HCT116 (cell line): ENCODE measurements at regions not wholly inside any gene's neighbourhood (a gene's known extent, or its start where the extent isn't known, plus 50 kb on each side); places are given as distances from the start of the nearest gene placed in this dataset.

Source experiments
- ATAC-seq: fragments of 200-7000 bp; cut with Tn5 transposase; 2 replicates; pipeline ENCODE4 v1.9.1; 2020; ENCODE audit warnings: mild to moderate bottlenecking, moderate library complexity
- BruUV-seq: library from RNA; stranded (reverse); fragments of 400-500 nt; replicated peaks from 2 replicates; lab custom pipeline; 2021; lab: Mats Ljungman, UMichigan
- CTCF ChIA-PET: fragments of 300-600 bp; sonication (Branson Sonifier 250); formaldehyde crosslinking; loops from one replicate; lab custom pipeline; 2021; ENCODE audit warnings: antibody characterized with exemption; lab: Charles Lee
- POLR2A ChIA-PET: fragments of 300-600, 350-600 bp; sonication (Branson Sonifier 250); formaldehyde crosslinking; loops from one replicate; lab custom pipeline; 2021; ENCODE audit warnings: antibody characterized with exemption; lab: Charles Lee
- RAD21 ChIA-PET, 2 experiments: fragments of 300-600 bp; sonication (Branson Sonifier 250); formaldehyde crosslinking; loops; one replicate each; lab custom pipeline; 2023; ENCODE audit warnings: low total read pairs in 2 of 2; ENCODE audit not compliant: uncharacterized antibody in 2 of 2, unreplicated experiment in 2 of 2, low non-redundant PET in 1 of 2; lab: Charles Lee
- DNase-seq: peaks from one replicate; pipeline ENCODE4 v3.0.0-alpha.2; 2010; ENCODE audit warnings: low read depth, low spot score
- H2AFZ ChIP-seq: fragments of 200-600 bp; shearing (Covaris generic), sonication (generic); 2 replicates; pipeline ENCODE4 v1.6.1; 2017; ENCODE audit warnings: low read depth, mixed run types, mixed read lengths, antibody characterized with exemption, low read length; ENCODE audit not compliant: poor library complexity, severe bottlenecking
- H3K27ac ChIP-seq: 2 replicates; pipeline ENCODE4 v1.5.1; 2012; ENCODE audit warnings: low read depth, low read length
- H3K27me3 ChIP-seq: fragments of 200-600 bp; sonication (generic); 2 replicates; pipeline ENCODE4 v1.6.1; 2016; ENCODE audit warnings: mixed run types, low read length, mixed read lengths; ENCODE audit not compliant: insufficient read depth
- H3K36me3 ChIP-seq, 2 experiments: fragments of 200-500 bp in 1 of 2; fragments of 200-600 bp in 1 of 2; sonication (Bioruptor generic) in 1 of 2; sonication (generic) in 1 of 2; 2 replicates each; pipeline versions ENCODE4 v1.5.1 to v1.6.1; 2014 to 2016; ENCODE audit warnings: low read length in 2 of 2, inconsistent platforms in 1 of 2, mixed read lengths in 1 of 2, mixed run types in 1 of 2; ENCODE audit not compliant: insufficient read depth in 2 of 2, control insufficient read depth in 1 of 2
- H3K4me1 ChIP-seq, 2 experiments: fragments of 200-600 bp in 1 of 2; sonication (generic) in 1 of 2; 2 replicates each; pipeline versions ENCODE4 v1.5.1 to v1.6.1; 2012 to 2017; ENCODE audit warnings: low read length in 2 of 2, inconsistent platforms in 1 of 2, mild to moderate bottlenecking in 1 of 2, mixed read lengths in 1 of 2, mixed run types in 1 of 2, moderate library complexity in 1 of 2; ENCODE audit not compliant: insufficient read depth in 2 of 2, control insufficient read depth in 1 of 2
- H3K4me2 ChIP-seq: fragments of 200-600 bp; sonication (generic); 2 replicates; pipeline ENCODE4 v1.6.1; 2017; ENCODE audit warnings: mixed run types, low read length, mixed read lengths
- H3K4me3 ChIP-seq, 2 experiments: fragments of 200-600 bp in 1 of 2; sonication (generic) in 1 of 2; replicated peaks in 1 of 2; 2 replicates each; pipeline ENCODE4 v1.5.1; 2011 to 2016; ENCODE audit warnings: low read length in 2 of 2, control low read depth in 1 of 2, low read depth in 1 of 2, mild to moderate bottlenecking in 1 of 2, mixed read lengths in 1 of 2, mixed run types in 1 of 2
- H3K79me2 ChIP-seq: fragments of 200-600 bp; sonication (generic); 2 replicates; pipeline ENCODE4 v1.6.1; 2017; ENCODE audit warnings: mild to moderate bottlenecking, mixed run types, low read length, moderate library complexity, mixed read lengths; ENCODE audit not compliant: insufficient read depth
- H3K9ac ChIP-seq: fragments of 200-600 bp; sonication (generic); 2 replicates; pipeline ENCODE4 v1.6.1; 2016; ENCODE audit warnings: low read length, mixed read lengths
- H3K9me2 ChIP-seq: fragments of 200-600 bp; sonication (generic), shearing (Covaris generic); 2 replicates; pipeline ENCODE4 v1.6.1; 2017; ENCODE audit warnings: mixed run types, mild to moderate bottlenecking, moderate library complexity; ENCODE audit not compliant: insufficient read depth
- H3K9me3 ChIP-seq, 2 experiments: fragments of 200-500 bp in 1 of 2; fragments of 200-600 bp in 1 of 2; sonication (Bioruptor generic) in 1 of 2; sonication (generic) in 1 of 2; 2 replicates each; pipeline ENCODE4 v1.6.1; 2014 to 2017; ENCODE audit warnings: low read length in 2 of 2, mixed read lengths in 2 of 2, inconsistent platforms in 1 of 2, low read depth in 1 of 2, mild to moderate bottlenecking in 1 of 2, mixed run types in 1 of 2, moderate library complexity in 1 of 2; ENCODE audit not compliant: control insufficient read depth in 1 of 2, insufficient read depth in 1 of 2
- H4K20me1 ChIP-seq: fragments of 200-600 bp; sonication (generic), shearing (Covaris generic); 2 replicates; pipeline ENCODE4 v1.6.1; 2017; ENCODE audit warnings: mixed run types, mild to moderate bottlenecking, moderate library complexity; ENCODE audit not compliant: insufficient read depth
- CBX3 ChIP-seq: IDR thresholded peaks from 2 replicates; pipeline ENCODE4 v1.6.1; 2012; ENCODE audit warnings: low read depth
- CEBPB ChIP-seq: IDR thresholded peaks from 2 replicates; pipeline ENCODE4 v1.6.1; 2012; ENCODE audit warnings: low read depth
- EZH2 ChIP-seq: fragments of 200-600 bp; sonication (generic); IDR thresholded peaks from 2 replicates; pipeline ENCODE4 v1.6.1; 2017; ENCODE audit warnings: antibody characterized with exemption, mixed run types
- JUND ChIP-seq: IDR thresholded peaks from 2 replicates; pipeline ENCODE4 v1.6.1; 2012
- POLR2A ChIP-seq: IDR thresholded peaks from 2 replicates; pipeline ENCODE4 v1.7.0; 2011; ENCODE audit warnings: borderline replicate concordance; ENCODE audit not compliant: insufficient read depth, insufficient read length; ENCODE audit errors: extremely low read depth
- RAD21 ChIP-seq: IDR thresholded peaks from 2 replicates; pipeline ENCODE4 v1.6.1; 2012; ENCODE audit warnings: low read depth, mild to moderate bottlenecking
- SP1 ChIP-seq: IDR thresholded peaks from 2 replicates; pipeline ENCODE4 v1.6.1; 2012; ENCODE audit warnings: low read depth
- SRF ChIP-seq: IDR thresholded peaks from 2 replicates; pipeline ENCODE4 v1.6.1; 2012; ENCODE audit warnings: low read depth
- YY1 ChIP-seq: IDR thresholded peaks from 2 replicates; pipeline ENCODE4 v1.6.1; 2011; ENCODE audit warnings: low read length, low read depth, moderate library complexity, mild to moderate bottlenecking; ENCODE audit not compliant: insufficient replicate concordance; ENCODE audit errors: extremely low read depth
- ZFX ChIP-seq: fragments of 450-650 bp; IDR thresholded peaks from 2 replicates; pipeline ENCODE4 v1.6.1; 2017
- intact Hi-C: fragments of 100-400 bp; cut with micrococcal nuclease; formaldehyde crosslinking; loops from 2 replicates; pipeline ENCODE4 v1.10.0; 2022
- TF ChIP-seq, protein P1 (sequence below): IDR thresholded peaks from 2 replicates; pipeline ENCODE4 v1.6.1; 2011; ENCODE audit warnings: mild to moderate bottlenecking, low read length, moderate library complexity; ENCODE audit not compliant: insufficient replicate concordance; ENCODE audit errors: extremely low read depth
- TF ChIP-seq, protein P2 (sequence below), 3 experiments: fragments of 200-600 bp in 1 of 3; sonication (generic) in 1 of 3; IDR thresholded peaks in 2 of 3; conservative IDR thresholded peaks in 1 of 3; 2 replicates each; pipeline ENCODE4 v1.5.1; 2012 to 2017; ENCODE audit warnings: low read depth in 2 of 3, low read length in 2 of 3, antibody characterized with exemption in 1 of 3, borderline replicate concordance in 1 of 3, control low read depth in 1 of 3, mild to moderate bottlenecking in 1 of 3, mixed read lengths in 1 of 3, mixed run types in 1 of 3, moderate library complexity in 1 of 3; ENCODE audit not compliant: insufficient read depth in 1 of 3
- TF ChIP-seq, protein P3 (sequence below): IDR thresholded peaks from 2 replicates; pipeline ENCODE4 v1.6.1; 2012; ENCODE audit warnings: low read depth

GRCh38 chr10:60575105-60575504 is 185.4 kb upstream of the ANK3 start (continued):
- TF ChIP-seq, protein P1, sequence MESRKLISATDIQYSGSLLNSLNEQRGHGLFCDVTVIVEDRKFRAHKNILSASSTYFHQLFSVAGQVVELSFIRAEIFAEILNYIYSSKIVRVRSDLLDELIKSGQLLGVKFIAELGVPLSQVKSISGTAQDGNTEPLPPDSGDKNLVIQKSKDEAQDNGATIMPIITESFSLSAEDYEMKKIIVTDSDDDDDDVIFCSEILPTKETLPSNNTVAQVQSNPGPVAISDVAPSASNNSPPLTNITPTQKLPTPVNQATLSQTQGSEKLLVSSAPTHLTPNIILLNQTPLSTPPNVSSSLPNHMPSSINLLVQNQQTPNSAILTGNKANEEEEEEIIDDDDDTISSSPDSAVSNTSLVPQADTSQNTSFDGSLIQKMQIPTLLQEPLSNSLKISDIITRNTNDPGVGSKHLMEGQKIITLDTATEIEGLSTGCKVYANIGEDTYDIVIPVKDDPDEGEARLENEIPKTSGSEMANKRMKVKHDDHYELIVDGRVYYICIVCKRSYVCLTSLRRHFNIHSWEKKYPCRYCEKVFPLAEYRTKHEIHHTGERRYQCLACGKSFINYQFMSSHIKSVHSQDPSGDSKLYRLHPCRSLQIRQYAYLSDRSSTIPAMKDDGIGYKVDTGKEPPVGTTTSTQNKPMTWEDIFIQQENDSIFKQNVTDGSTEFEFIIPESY: no peak
- TF ChIP-seq YY1: no peak
- no peak for TF ChIP-seq CEBPB
- TF ChIP-seq JUND: no peak
- TF ChIP-seq ZFX: no peak
- TF ChIP-seq SP1: no peak
- TF ChIP-seq, all 23 proteins: peak for 0

DNA sequence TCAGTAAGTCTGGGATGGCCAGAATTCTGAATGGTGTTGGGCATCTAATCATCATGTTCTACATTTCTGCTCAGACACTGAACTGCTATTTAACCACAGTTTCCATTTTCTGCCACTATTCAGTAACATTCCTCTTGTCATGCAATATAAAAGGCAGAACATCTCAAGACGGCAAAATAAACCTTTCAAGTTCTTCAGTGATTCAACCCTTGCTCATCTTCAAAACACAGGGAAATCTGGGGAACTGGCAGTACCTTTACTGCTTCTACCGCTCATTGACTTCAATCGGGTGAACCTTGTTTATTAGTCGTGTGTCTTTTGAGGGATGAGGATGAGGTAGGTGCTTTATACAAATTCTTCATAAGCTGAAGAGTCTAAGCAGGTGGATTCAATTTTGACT is 184.7 kb upstream of the ANK3 start:
- Histone ChIP-seq H3K4me3 (no peak overlapping the region), H3K79me2 (no peaks in the 10 kb centered on the region), H3K27ac (no peak overlapping the region), H3K36me3 (no peaks in the 10 kb centered on the region), H3K9ac (no peak overlapping the region), H4K20me1 (no peaks in the 10 kb centered on the region), H3K9me2 (no peaks in the 10 kb centered on the region), H3K27me3 (no peaks in the 10 kb centered on the region), H2AFZ (no peak overlapping the region), H3K4me2 (no peak overlapping the region), H3K4me1 (peaks cover 0 to 10% of the 10 kb centered on the region in 2 experiments; a peak in 3 of 4 replicates), H3K9me3 (no peaks in the 10 kb centered on the region)
- ChIA-PET RAD21 (no interaction called here), CTCF (no interaction called here), POLR2A (no interaction called here)
- ATAC-seq (no peak), DNase-seq (no peak)
- intact Hi-C loops: no loop called here
- no TSS peak for BruUV-seq
- TF ChIP-seq SP1 (no peak), CBX3 (no peak), POLR2A (no peak), YY1 (no peak), RAD21 (no peak), EZH2 (no peak), SRF (no peak)
- TF ChIP-seq, protein P2, sequence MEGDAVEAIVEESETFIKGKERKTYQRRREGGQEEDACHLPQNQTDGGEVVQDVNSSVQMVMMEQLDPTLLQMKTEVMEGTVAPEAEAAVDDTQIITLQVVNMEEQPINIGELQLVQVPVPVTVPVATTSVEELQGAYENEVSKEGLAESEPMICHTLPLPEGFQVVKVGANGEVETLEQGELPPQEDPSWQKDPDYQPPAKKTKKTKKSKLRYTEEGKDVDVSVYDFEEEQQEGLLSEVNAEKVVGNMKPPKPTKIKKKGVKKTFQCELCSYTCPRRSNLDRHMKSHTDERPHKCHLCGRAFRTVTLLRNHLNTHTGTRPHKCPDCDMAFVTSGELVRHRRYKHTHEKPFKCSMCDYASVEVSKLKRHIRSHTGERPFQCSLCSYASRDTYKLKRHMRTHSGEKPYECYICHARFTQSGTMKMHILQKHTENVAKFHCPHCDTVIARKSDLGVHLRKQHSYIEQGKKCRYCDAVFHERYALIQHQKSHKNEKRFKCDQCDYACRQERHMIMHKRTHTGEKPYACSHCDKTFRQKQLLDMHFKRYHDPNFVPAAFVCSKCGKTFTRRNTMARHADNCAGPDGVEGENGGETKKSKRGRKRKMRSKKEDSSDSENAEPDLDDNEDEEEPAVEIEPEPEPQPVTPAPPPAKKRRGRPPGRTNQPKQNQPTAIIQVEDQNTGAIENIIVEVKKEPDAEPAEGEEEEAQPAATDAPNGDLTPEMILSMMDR (IDR thresholded peaks at IDR 0.05 in 2 of 3, conservative IDR thresholded peaks at IDR 0.05 in 1 of 3; ENCODE audit: borderline replicate concordance in 1 of 3, insufficient read depth in 1 of 3, low read depth in 2 of 3, low read length in 2 of 3): no peak
- TF ChIP-seq, protein P3, sequence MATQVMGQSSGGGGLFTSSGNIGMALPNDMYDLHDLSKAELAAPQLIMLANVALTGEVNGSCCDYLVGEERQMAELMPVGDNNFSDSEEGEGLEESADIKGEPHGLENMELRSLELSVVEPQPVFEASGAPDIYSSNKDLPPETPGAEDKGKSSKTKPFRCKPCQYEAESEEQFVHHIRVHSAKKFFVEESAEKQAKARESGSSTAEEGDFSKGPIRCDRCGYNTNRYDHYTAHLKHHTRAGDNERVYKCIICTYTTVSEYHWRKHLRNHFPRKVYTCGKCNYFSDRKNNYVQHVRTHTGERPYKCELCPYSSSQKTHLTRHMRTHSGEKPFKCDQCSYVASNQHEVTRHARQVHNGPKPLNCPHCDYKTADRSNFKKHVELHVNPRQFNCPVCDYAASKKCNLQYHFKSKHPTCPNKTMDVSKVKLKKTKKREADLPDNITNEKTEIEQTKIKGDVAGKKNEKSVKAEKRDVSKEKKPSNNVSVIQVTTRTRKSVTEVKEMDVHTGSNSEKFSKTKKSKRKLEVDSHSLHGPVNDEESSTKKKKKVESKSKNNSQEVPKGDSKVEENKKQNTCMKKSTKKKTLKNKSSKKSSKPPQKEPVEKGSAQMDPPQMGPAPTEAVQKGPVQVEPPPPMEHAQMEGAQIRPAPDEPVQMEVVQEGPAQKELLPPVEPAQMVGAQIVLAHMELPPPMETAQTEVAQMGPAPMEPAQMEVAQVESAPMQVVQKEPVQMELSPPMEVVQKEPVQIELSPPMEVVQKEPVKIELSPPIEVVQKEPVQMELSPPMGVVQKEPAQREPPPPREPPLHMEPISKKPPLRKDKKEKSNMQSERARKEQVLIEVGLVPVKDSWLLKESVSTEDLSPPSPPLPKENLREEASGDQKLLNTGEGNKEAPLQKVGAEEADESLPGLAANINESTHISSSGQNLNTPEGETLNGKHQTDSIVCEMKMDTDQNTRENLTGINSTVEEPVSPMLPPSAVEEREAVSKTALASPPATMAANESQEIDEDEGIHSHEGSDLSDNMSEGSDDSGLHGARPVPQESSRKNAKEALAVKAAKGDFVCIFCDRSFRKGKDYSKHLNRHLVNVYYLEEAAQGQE: no peak
